ENCODE measurements at regions not wholly inside any gene's neighbourhood (a gene's known extent, or its start where the extent isn't known, plus 50 kb on each side); places are given as distances from the start of the nearest gene placed in this dataset.

DNA sequence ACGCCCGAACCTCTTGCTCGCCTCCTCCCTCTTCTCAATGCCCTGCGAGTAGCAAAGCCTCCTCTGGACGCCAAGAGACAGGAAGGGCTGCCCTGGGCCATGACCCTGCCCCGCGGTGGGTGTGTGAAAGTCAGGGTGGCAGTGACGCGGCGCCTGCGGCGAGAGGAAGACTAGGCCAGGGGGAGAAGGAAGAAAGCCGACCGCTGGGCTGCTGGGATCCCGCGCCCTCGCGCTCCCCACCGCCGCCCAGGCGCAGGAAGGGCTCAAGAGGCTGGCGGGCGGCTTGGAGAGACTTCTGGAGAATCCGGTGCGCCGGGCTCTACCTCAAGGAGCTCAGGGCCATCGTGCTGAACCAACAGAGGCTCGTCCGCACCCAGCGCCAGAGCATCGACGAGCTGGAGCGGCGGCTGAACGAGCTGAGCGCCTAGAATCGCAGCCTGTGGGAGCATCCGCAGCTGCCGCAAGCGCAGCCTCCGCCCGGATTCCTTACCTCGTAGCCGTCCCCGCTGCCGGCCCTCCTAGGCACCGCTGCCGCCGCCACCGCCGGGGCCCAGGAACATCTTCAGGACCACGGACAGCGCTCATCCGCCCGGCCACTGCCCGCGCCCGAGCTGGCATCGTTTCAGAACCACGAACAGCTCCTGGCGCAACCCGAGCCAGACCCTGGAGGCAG is 105.0 kb upstream of the PRB2 start:
- H3K9ac ChIP-seq (ENCODE audit: insufficient read depth, low read length) = no peak overlapping the region

DNA sequence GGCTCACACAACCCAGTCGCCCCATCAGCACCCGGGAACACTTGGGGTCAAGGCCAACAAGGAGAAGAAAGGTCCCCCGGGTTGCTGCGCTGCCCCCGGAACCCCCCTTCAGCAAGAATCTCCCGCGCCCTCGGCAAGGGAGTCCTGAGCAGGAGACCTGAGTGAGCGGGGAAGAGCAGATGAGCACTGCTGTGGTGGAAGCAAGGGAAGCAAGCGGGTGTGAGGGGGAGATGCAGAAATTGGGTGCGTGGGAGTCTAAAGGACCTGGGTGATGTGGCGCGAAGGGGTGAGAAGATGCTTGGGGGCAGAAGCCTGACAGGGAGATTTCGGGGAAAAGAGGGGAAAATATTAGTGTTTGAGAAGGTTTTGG is 105.5 kb upstream of the PRB2 start:
- Histone ChIP-seq H3K4me3 (replicated peaks in 1 of 4; ENCODE audit: control extremely low read depth in 1 of 4, insufficient read depth in 1 of 4, low read depth in 3 of 4, low read length in 4 of 4) (no peak overlapping the region), H3K4me2 (ENCODE audit: extremely low read depth, insufficient read depth, low read length) (no peak overlapping the region), H3K36me3 (ENCODE audit: control insufficient read depth, insufficient read depth, low read length) (no peaks in the 10 kb centered on the region), H3K4me1 (ENCODE audit: control insufficient read depth, extremely low read depth, insufficient read depth, low read length) (no peaks in the 10 kb centered on the region), H4K20me1 (ENCODE audit: control insufficient read depth, extremely low read depth, insufficient read depth, low read length) (no peaks in the 10 kb centered on the region), H3K27me3 (ENCODE audit: control insufficient read depth, insufficient read depth, low read length) (no peaks in the 10 kb centered on the region), H3K9ac (ENCODE audit: insufficient read depth, low read length) (no peak overlapping the region), H2AFZ (ENCODE audit: low read length) (no peak overlapping the region), H3K27ac (ENCODE audit: insufficient read depth, low read length) (no peak overlapping the region), H3K9me3 (ENCODE audit: control insufficient read depth, insufficient read depth, low read depth, low read length) (no peaks in the 10 kb centered on the region), H3K79me2 (ENCODE audit: control insufficient read depth, insufficient read depth, low read length) (no peaks in the 10 kb centered on the region)
- DNase-seq (ENCODE audit: low read depth in 2 of 2) = no peak
- TF ChIP-seq EZH2 (IDR thresholded peaks at IDR 0.05; ENCODE audit: low read length, missing control alignments) = no peak
- TF ChIP-seq, protein P1, sequence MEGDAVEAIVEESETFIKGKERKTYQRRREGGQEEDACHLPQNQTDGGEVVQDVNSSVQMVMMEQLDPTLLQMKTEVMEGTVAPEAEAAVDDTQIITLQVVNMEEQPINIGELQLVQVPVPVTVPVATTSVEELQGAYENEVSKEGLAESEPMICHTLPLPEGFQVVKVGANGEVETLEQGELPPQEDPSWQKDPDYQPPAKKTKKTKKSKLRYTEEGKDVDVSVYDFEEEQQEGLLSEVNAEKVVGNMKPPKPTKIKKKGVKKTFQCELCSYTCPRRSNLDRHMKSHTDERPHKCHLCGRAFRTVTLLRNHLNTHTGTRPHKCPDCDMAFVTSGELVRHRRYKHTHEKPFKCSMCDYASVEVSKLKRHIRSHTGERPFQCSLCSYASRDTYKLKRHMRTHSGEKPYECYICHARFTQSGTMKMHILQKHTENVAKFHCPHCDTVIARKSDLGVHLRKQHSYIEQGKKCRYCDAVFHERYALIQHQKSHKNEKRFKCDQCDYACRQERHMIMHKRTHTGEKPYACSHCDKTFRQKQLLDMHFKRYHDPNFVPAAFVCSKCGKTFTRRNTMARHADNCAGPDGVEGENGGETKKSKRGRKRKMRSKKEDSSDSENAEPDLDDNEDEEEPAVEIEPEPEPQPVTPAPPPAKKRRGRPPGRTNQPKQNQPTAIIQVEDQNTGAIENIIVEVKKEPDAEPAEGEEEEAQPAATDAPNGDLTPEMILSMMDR (conservative IDR thresholded peaks at IDR 0.05 in 1 of 2, IDR thresholded peaks at IDR 0.05 in 1 of 2; ENCODE audit: low read depth in 1 of 2, low read length in 2 of 2) = no peak

More for the DNA sequence above, 105.0 kb upstream of the PRB2 start:
- no peak overlapping the region for H3K4me2 ChIP-seq (ENCODE audit: extremely low read depth, insufficient read depth, low read length)
- no peak overlapping the region for H3K27ac ChIP-seq (ENCODE audit: insufficient read depth, low read length)
- no peak overlapping the region for H3K4me3 ChIP-seq (replicated peaks in 1 of 4; ENCODE audit: control extremely low read depth in 1 of 4, insufficient read depth in 1 of 4, low read depth in 3 of 4, low read length in 4 of 4)
- no peak for TF ChIP-seq EZH2 (IDR thresholded peaks at IDR 0.05; ENCODE audit: low read length, missing control alignments)
- TF ChIP-seq, protein P1 (conservative IDR thresholded peaks at IDR 0.05 in 1 of 2, IDR thresholded peaks at IDR 0.05 in 1 of 2; ENCODE audit: low read depth in 1 of 2, low read length in 2 of 2) = no peak
- H3K4me1 ChIP-seq (ENCODE audit: control insufficient read depth, extremely low read depth, insufficient read depth, low read length) = no peaks in the 10 kb centered on the region
- no peak overlapping the region for H2AFZ ChIP-seq (ENCODE audit: low read length)
- no peaks in the 10 kb centered on the region for H3K9me3 ChIP-seq (ENCODE audit: control insufficient read depth, insufficient read depth, low read depth, low read length)
- no peaks in the 10 kb centered on the region for H3K27me3 ChIP-seq (ENCODE audit: control insufficient read depth, insufficient read depth, low read length)
- no peaks in the 10 kb centered on the region for H3K36me3 ChIP-seq (ENCODE audit: control insufficient read depth, insufficient read depth, low read length)
- no peaks in the 10 kb centered on the region for H4K20me1 ChIP-seq (ENCODE audit: control insufficient read depth, extremely low read depth, insufficient read depth, low read length)
- DNase-seq (ENCODE audit: low read depth in 2 of 2) = peak; percentile 59 to 68
- H3K79me2 ChIP-seq (ENCODE audit: control insufficient read depth, insufficient read depth, low read length) = no peaks in the 10 kb centered on the region

DNA sequence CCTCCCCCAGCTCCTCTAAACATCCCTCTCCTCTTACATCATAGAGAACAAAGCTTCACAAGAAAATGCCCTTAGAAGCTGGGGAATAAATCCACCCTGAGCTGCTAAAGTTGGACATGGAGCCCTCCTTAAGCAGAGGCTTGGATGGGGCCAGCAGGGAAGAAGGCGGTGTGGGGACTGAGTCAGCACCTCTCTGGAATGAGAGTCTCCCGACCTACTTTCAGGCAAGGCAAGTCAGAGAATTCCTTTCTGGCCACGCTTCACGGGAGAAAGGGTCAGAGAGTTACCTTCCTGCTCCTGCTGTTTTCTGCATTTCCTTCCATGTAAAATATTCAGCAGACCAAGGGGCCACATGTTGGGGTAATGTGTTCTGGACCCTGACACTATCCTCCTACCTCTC is 113.3 kb upstream of the PRB2 start:
- Histone ChIP-seq H3K27me3 (ENCODE audit: control insufficient read depth, insufficient read depth, low read length) (no peaks in the 10 kb centered on the region), H2AFZ (ENCODE audit: low read length) (no peak overlapping the region), H3K9me3 (ENCODE audit: control insufficient read depth, insufficient read depth, low read depth, low read length) (no peaks in the 10 kb centered on the region), H3K4me2 (ENCODE audit: extremely low read depth, insufficient read depth, low read length) (no peak overlapping the region), H3K4me3 (replicated peaks in 1 of 4; ENCODE audit: control extremely low read depth in 1 of 4, insufficient read depth in 1 of 4, low read depth in 3 of 4, low read length in 4 of 4) (no peak overlapping the region), H3K27ac (ENCODE audit: insufficient read depth, low read length) (no peak overlapping the region), H4K20me1 (ENCODE audit: control insufficient read depth, extremely low read depth, insufficient read depth, low read length) (no peaks in the 10 kb centered on the region), H3K36me3 (ENCODE audit: control insufficient read depth, insufficient read depth, low read length) (no peaks in the 10 kb centered on the region), H3K4me1 (ENCODE audit: control insufficient read depth, extremely low read depth, insufficient read depth, low read length) (no peaks in the 10 kb centered on the region), H3K79me2 (ENCODE audit: control insufficient read depth, insufficient read depth, low read length) (no peaks in the 10 kb centered on the region), H3K9ac (ENCODE audit: insufficient read depth, low read length) (no peak overlapping the region)
- DNase-seq (ENCODE audit: low read depth in 2 of 2) = peak in 1 of 2 donors; percentile 77
- TF ChIP-seq, protein P1 (conservative IDR thresholded peaks at IDR 0.05 in 1 of 2, IDR thresholded peaks at IDR 0.05 in 1 of 2; ENCODE audit: low read depth in 1 of 2, low read length in 2 of 2) = no peak
- no peak for TF ChIP-seq EZH2 (IDR thresholded peaks at IDR 0.05; ENCODE audit: low read length, missing control alignments)
